ENCODE measurements at regions not wholly inside any gene's neighbourhood (a gene's known extent, or its start where the extent isn't known, plus 50 kb on each side); places are given as distances from the start of the nearest gene placed in this dataset.

DNA sequence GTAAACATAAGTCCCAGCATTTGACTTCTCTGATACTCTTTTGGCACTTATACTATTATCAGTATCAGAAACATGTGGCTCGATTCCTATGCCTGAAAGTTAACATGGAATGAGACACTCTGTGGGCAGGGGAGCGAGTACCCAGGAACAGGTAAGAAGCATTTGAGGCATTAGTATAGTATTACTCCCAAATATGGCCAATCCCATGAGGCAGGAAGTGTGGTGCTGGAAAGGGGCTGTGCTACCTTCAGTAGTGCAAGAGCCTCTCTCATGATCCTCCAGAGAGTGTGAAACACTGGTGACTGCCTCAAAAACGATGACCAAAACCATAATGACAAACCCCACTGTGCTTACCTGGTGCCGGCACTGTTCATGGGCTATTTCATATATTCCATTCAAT, 415.1 kb downstream of the SOX11 start:
- WGBS (ENCODE audit: insufficient coverage) = no CpG with 5 or more reads among the region's 4 CpGs
- H3K9me3 Mint-ChIP-seq (ENCODE audit: insufficient read depth) = no peaks in the 10 kb centered on the region
- H3K27ac Mint-ChIP-seq = no peak overlapping the region
- H3K4me1 ChIP-seq (ENCODE audit: control insufficient read depth in 2 of 2, insufficient read depth in 2 of 2, low read length in 2 of 2) = no peaks in the 10 kb centered on the region
- no peaks in the 10 kb centered on the region for H4K20me1 ChIP-seq (ENCODE audit: control insufficient read depth, insufficient read depth, low read length, poor library complexity, severe bottlenecking)
- no peak overlapping the region for H2AFZ ChIP-seq (ENCODE audit: insufficient read depth, low read depth, low read length, poor library complexity, severe bottlenecking)
- intact Hi-C loops (cut with micrococcal nuclease) = no loop called here
- ATAC-seq (ENCODE audit: low read depth) (no peak), DNase-seq (no peak)
- TF ChIP-seq EZH2 (IDR thresholded peaks at IDR 0.05; ENCODE audit: borderline replicate concordance, insufficient read depth, low read depth, low read length, poor library complexity, severe bottlenecking) (no peak), CTCF (IDR thresholded peaks at IDR 0.05) (no peak)
- no peaks in the 10 kb centered on the region for H3K79me2 ChIP-seq (ENCODE audit: control insufficient read depth, insufficient read depth, low read length)
- ChIA-PET CTCF (no interaction called here), POLR2A (no interaction called here)
- peaks cover 0 to 4% (median 1%) of the 10 kb centered on the region in 3 donors for H3K9me3 ChIP-seq (ENCODE audit: control extremely low read depth in 1 of 3, control insufficient read depth in 2 of 3, insufficient read depth in 1 of 3, low read length in 2 of 3)
- no peak overlapping the region for H3K27ac ChIP-seq (ENCODE audit: low read length in 2 of 2)
- H3K4me1 Mint-ChIP-seq = peaks cover 8% of the 10 kb centered on the region
- no peak overlapping the region for H3K4me3 Mint-ChIP-seq
- H3K4me2 ChIP-seq (replicated peaks; ENCODE audit: low read depth, low read length, poor library complexity, severe bottlenecking) = no peak overlapping the region
- H3K9ac ChIP-seq (ENCODE audit: low read length) = no peak overlapping the region
- H3K36me3 ChIP-seq (replicated peaks in 1 of 2; ENCODE audit: control extremely low read depth in 1 of 2, control insufficient read depth in 1 of 2, extremely low read depth in 1 of 2, insufficient read depth in 2 of 2, low read length in 1 of 2) = no peaks in the 10 kb centered on the region
- no peak overlapping the region for H3K4me3 ChIP-seq (ENCODE audit: control extremely low read depth in 1 of 5, extremely low read depth in 1 of 5, insufficient read depth in 1 of 5, low read depth in 2 of 5, low read length in 4 of 5)
- H3K27me3 ChIP-seq (replicated peaks in 1 of 4; ENCODE audit: control extremely low read depth in 1 of 4, control insufficient read depth in 3 of 4, insufficient read depth in 4 of 4, low read length in 3 of 4) = no peaks in the 10 kb centered on the region
- H3K27me3 Mint-ChIP-seq = no peaks in the 10 kb centered on the region

DNA sequence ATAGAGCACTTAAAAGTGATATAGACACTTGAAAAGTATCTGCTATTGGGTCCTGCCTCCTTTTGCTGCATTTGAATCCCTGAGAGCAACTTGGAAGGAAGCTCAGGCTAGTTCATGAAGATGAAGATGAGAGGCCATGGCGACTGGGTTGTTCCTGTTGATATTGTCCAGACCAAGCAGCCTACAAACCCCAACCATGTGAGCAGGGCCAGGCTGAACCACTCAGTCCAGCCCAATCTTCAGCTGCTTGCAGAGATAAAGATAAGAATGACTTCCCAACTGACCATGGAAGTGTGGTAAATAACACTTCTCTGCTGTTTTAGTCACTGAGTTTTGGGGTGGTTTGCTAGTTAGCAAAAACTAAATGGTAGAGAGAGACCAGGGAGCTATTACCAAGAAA, 417.6 kb downstream of the SOX11 start:
- no peaks in the 10 kb centered on the region for H3K9me3 Mint-ChIP-seq (ENCODE audit: insufficient read depth)
- no peaks in the 10 kb centered on the region for H3K27me3 Mint-ChIP-seq
- no peak overlapping the region for H3K4me2 ChIP-seq (replicated peaks; ENCODE audit: low read depth, low read length, poor library complexity, severe bottlenecking)
- ATAC-seq (ENCODE audit: low read depth) (no peak), DNase-seq (no peak)
- no peaks in the 10 kb centered on the region for H3K4me1 ChIP-seq (ENCODE audit: control insufficient read depth in 2 of 2, insufficient read depth in 2 of 2, low read length in 2 of 2)
- no peak overlapping the region for H3K4me3 Mint-ChIP-seq
- no peak for TF ChIP-seq CTCF (IDR thresholded peaks at IDR 0.05)
- no peak for TF ChIP-seq EZH2 (IDR thresholded peaks at IDR 0.05; ENCODE audit: borderline replicate concordance, insufficient read depth, low read depth, low read length, poor library complexity, severe bottlenecking)
- WGBS (ENCODE audit: insufficient coverage) = no CpG with 5 or more reads among the region's 1 CpG
- ChIA-PET CTCF (no interaction called here), POLR2A (no interaction called here)
- H3K9ac ChIP-seq (ENCODE audit: low read length) = no peak overlapping the region
- no peak overlapping the region for H3K4me3 ChIP-seq (ENCODE audit: control extremely low read depth in 1 of 5, extremely low read depth in 1 of 5, insufficient read depth in 1 of 5, low read depth in 2 of 5, low read length in 4 of 5)
- H3K79me2 ChIP-seq (ENCODE audit: control insufficient read depth, insufficient read depth, low read length) = no peaks in the 10 kb centered on the region
- H3K27me3 ChIP-seq (replicated peaks in 1 of 4; ENCODE audit: control extremely low read depth in 1 of 4, control insufficient read depth in 3 of 4, insufficient read depth in 4 of 4, low read length in 3 of 4) = no peaks in the 10 kb centered on the region
- intact Hi-C loops (cut with micrococcal nuclease) = no loop called here
- H3K27ac ChIP-seq (ENCODE audit: low read length in 2 of 2) = no peak overlapping the region
- no peak overlapping the region for H2AFZ ChIP-seq (ENCODE audit: insufficient read depth, low read depth, low read length, poor library complexity, severe bottlenecking)
- H3K4me1 Mint-ChIP-seq = no peaks in the 10 kb centered on the region
- no peak overlapping the region for H3K27ac Mint-ChIP-seq
- no peaks in the 10 kb centered on the region for H3K36me3 ChIP-seq (replicated peaks in 1 of 2; ENCODE audit: control extremely low read depth in 1 of 2, control insufficient read depth in 1 of 2, extremely low read depth in 1 of 2, insufficient read depth in 2 of 2, low read length in 1 of 2)
- H3K9me3 ChIP-seq (ENCODE audit: control extremely low read depth in 1 of 3, control insufficient read depth in 2 of 3, insufficient read depth in 1 of 3, low read length in 2 of 3) = peaks cover 0 to 1% (median 0%) of the 10 kb centered on the region in 3 donors
- H4K20me1 ChIP-seq (ENCODE audit: control insufficient read depth, insufficient read depth, low read length, poor library complexity, severe bottlenecking) = no peaks in the 10 kb centered on the region

Measured in B cell (primary cell).